NT2/D1 (cell line): ENCODE measurements at regions not wholly inside any gene's neighbourhood (a gene's known extent, or its start where the extent isn't known, plus 50 kb on each side); places are given as distances from the start of the nearest gene placed in this dataset.
"Not testable (repeated sequence)": the region's sequence is repeated elsewhere in the genome, so short reads cannot be mapped to it uniquely, and the experiment has no call there.

ENCODE experiments used
- DNase-seq: peaks from one replicate; pipeline ENCODE4 v3.0.0-alpha.2; 2011; ENCODE audit warnings: low read depth, low spot score
- H3K27me3 ChIP-seq: 2 replicates; pipeline ENCODE4 v1.6.0; 2011; ENCODE audit warnings: mild to moderate bottlenecking; ENCODE audit not compliant: insufficient read length, insufficient read depth
- H3K36me3 ChIP-seq: 2 replicates; pipeline ENCODE4 v1.6.1; 2011; ENCODE audit warnings: mild to moderate bottlenecking, low read length, mixed read lengths; ENCODE audit not compliant: insufficient read depth, insufficient read length
- H3K4me1 ChIP-seq: 2 replicates; pipeline ENCODE4 v1.5.1; 2011; ENCODE audit not compliant: insufficient read depth, insufficient read length
- H3K4me3 ChIP-seq: 2 replicates; pipeline ENCODE4 v1.5.1; 2011; ENCODE audit warnings: low read depth; ENCODE audit not compliant: insufficient read length
- H3K9ac ChIP-seq: 2 replicates; pipeline ENCODE4 v1.6.0; 2011; ENCODE audit warnings: low read depth; ENCODE audit not compliant: insufficient read length
- H3K9me3 ChIP-seq: 2 replicates; pipeline ENCODE4 v1.5.1; 2011; ENCODE audit warnings: mild to moderate bottlenecking, low read length; ENCODE audit not compliant: insufficient read depth
- SUZ12 ChIP-seq: IDR thresholded peaks from 2 replicates; pipeline ENCODE4 v1.6.1; 2011; ENCODE audit not compliant: insufficient read length, insufficient read depth; ENCODE audit errors: extremely low read depth
- YY1 ChIP-seq: IDR thresholded peaks from 2 replicates; pipeline ENCODE4 v1.6.1; 2011; ENCODE audit not compliant: insufficient read length, insufficient read depth
- ZNF274 ChIP-seq: IDR thresholded peaks from 2 replicates; pipeline ENCODE4 v1.6.1; 2011; ENCODE audit warnings: mild to moderate bottlenecking, low read depth, low read length

GRCh38 chr5:63043792-63044191, 465.2 kb downstream of the LRRC70 start:
- TF ChIP-seq SUZ12 (no peak), YY1 (no peak), ZNF274 (no peak)
- no peaks in the 10 kb centered on the region for H3K27me3 ChIP-seq
- no peak overlapping the region for H3K4me3 ChIP-seq
- no peak overlapping the region for H3K9ac ChIP-seq
- no peak for DNase-seq
- H3K9me3 ChIP-seq: no peaks in the 10 kb centered on the region
- no peaks in the 10 kb centered on the region for H3K36me3 ChIP-seq
- no peaks in the 10 kb centered on the region for H3K4me1 ChIP-seq

DNA sequence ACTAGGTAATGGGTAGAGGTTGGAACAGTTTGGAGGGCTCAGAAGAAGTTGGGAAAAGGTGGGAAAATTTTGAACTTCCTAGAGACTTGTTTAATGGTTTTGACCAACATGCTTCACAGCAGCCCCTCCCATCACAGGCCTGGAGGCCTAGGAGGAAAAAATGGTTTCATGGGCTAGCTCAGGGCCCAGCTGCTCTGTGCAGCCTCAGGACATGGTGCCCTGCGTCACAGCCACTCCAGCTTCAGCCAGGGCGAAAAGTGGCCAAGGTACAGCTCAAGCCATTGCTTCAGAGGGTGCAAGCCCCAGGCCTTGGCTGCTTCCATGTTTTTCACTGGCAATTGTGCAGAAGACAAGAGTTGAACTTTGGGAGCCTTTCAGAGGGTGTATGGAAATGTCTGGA, 453.7 kb downstream of the LRRC70 start:
- H3K4me1 ChIP-seq: no peaks in the 10 kb centered on the region
- no peaks in the 10 kb centered on the region for H3K36me3 ChIP-seq
- no peak overlapping the region for H3K9ac ChIP-seq
- DNase-seq: no peak
- no peaks in the 10 kb centered on the region for H3K27me3 ChIP-seq
- no peak overlapping the region for H3K4me3 ChIP-seq
- peaks cover 33% of the 10 kb centered on the region for H3K9me3 ChIP-seq
- no peak for TF ChIP-seq YY1
- no peak for TF ChIP-seq ZNF274
- TF ChIP-seq SUZ12: no peak

DNA sequence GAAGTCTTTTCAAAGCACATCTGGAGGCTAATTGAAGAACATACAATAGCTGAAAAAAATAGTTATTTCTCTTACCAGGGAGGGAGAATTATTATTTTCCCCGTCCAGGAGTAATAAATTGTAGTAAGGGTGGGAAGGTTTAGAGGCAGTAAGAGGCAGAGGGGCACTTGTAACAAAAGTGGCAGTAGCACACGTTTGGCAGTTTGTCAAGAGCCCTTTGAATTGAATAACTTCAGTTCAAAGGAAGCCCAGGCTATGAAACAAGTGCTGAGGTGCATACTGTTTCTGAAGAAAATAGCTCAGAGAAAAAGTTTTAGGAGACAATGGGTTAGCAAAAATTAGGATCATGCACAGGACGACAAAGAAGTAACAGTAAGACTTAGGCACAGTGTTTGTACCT, 451.3 kb downstream of the LRRC70 start:
- DNase-seq: no peak
- no peak for TF ChIP-seq YY1
- no peak for TF ChIP-seq ZNF274
- no peak for TF ChIP-seq SUZ12
- Histone ChIP-seq H3K9ac (no peak overlapping the region), H3K9me3 (peaks cover 31% of the 10 kb centered on the region), H3K27me3 (no peaks in the 10 kb centered on the region), H3K4me1 (no peaks in the 10 kb centered on the region), H3K4me3 (no peak overlapping the region), H3K36me3 (no peaks in the 10 kb centered on the region)

- no peaks in the 10 kb centered on the region for H3K27me3 ChIP-seq
Measured at GRCh38 chr5:63025679-63026078, 447.1 kb downstream of the LRRC70 start.

DNA sequence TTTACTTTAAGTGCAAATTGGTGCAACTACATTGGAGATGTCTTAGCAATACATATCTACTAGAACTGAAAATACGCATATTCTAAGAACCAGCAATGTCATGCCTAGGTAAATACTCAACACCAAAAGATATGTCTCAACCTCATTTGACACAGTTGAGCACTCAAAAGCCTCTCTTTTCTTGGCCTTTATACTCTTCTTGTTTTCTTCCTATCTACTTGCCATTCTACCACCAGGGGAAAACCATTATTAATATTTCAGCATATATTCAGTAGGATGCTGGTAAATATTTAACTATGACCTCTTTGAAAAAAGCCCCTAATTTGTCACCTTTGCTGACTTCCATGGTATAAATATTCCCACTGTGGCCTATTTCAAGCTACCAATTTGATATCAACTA, 443.8 kb downstream of the LRRC70 start:
- H3K27me3 ChIP-seq: no peaks in the 10 kb centered on the region
- no peaks in the 10 kb centered on the region for H3K4me1 ChIP-seq
- no peak overlapping the region for H3K4me3 ChIP-seq
- DNase-seq: no peak
- H3K9me3 ChIP-seq: no peaks in the 10 kb centered on the region
- H3K36me3 ChIP-seq: no peaks in the 10 kb centered on the region
- TF ChIP-seq ZNF274: no peak
- no peak for TF ChIP-seq SUZ12
- TF ChIP-seq YY1: no peak
- H3K9ac ChIP-seq: no peak overlapping the region

More at GRCh38 chr5:63025679-63026078, 447.1 kb downstream of the LRRC70 start:
- DNase-seq: no peak
- no peaks in the 10 kb centered on the region for H3K4me1 ChIP-seq
- no peaks in the 10 kb centered on the region for H3K36me3 ChIP-seq
- H3K4me3 ChIP-seq: no peak overlapping the region
- no peaks in the 10 kb centered on the region for H3K9me3 ChIP-seq
- no peak overlapping the region for H3K9ac ChIP-seq
- TF ChIP-seq SUZ12: no peak
- TF ChIP-seq ZNF274: no peak
- no peak for TF ChIP-seq YY1

DNA sequence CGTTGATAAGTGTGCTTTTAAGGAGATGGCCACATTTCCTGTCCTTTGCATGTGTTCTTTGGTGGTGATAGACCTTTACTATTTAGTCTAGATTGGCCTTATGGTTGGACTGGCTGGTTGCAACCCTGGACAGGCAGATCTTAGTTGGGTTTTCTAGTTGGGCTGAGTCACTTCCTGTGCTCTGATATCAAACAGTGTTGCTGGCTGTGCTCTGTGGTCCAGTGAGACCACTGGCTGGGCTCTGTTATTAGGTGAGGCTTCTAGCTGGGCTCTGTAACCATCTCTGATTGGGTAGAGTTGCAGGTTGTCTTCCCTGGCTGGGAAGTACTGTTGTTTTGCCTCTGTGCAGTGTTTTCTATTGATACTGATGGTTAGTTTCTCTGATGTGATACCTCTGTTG, 432.5 kb downstream of the LRRC70 start:
- no peak for TF ChIP-seq ZNF274
- TF ChIP-seq SUZ12: no peak
- DNase-seq: no peak

DNA sequence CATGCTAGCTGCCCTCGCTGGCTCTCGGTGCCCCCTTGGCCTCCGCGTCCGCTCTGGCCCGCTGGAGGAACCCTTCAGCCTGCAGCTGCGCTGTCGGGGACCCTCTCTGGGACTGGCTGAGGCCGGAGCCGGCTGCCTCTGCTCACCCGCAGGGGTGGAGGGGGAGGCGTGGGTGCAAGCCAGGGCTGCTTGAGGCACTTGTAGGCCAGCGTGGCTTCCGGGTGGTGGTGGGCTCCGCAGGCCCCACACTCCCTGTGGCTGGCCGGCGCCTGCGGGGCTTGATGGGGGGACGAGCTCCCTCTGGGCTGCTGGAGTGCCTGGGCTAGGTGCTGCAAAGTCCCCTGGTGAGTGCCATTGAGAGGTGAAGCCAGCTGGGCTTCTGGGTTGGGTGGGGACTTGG, 429.6 kb downstream of the LRRC70 start:
- no peaks in the 10 kb centered on the region; the same call in 1 of the 2 replicates for H3K9me3 ChIP-seq

More for the DNA sequence above, 432.5 kb downstream of the LRRC70 start:
- Histone ChIP-seq H3K4me3 (no peak overlapping the region), H3K9ac (no peak overlapping the region), H3K36me3 (no peaks in the 10 kb centered on the region), H3K9me3 (no peaks in the 10 kb centered on the region; the same call in 1 of the 2 replicates), H3K27me3 (no peaks in the 10 kb centered on the region), H3K4me1 (no peaks in the 10 kb centered on the region)

GRCh38 chr5:62994842-62995241, 416.2 kb downstream of the LRRC70 start:
- not testable (repeated sequence) for H3K4me3 ChIP-seq, H3K9ac ChIP-seq, DNase-seq, H3K36me3 ChIP-seq, H3K27me3 ChIP-seq, H3K4me1 ChIP-seq
- peaks cover 17% of the 10 kb centered on the region; the same call in 1 of the 2 replicates for H3K9me3 ChIP-seq

More for the DNA sequence above, 429.6 kb downstream of the LRRC70 start:
- no peak overlapping the region for H3K9ac ChIP-seq
- H3K4me3 ChIP-seq: no peak overlapping the region
- H3K27me3 ChIP-seq: no peaks in the 10 kb centered on the region
- no peaks in the 10 kb centered on the region for H3K4me1 ChIP-seq
- no peaks in the 10 kb centered on the region for H3K36me3 ChIP-seq
- DNase-seq: no peak
- TF ChIP-seq SUZ12 (no peak), ZNF274 (no peak), YY1 (no peak)
